ENCODE measurements at regions not wholly inside any gene's neighbourhood (a gene's known extent, or its start where the extent isn't known, plus 50 kb on each side); places are given as distances from the start of the nearest gene placed in this dataset.

DNA sequence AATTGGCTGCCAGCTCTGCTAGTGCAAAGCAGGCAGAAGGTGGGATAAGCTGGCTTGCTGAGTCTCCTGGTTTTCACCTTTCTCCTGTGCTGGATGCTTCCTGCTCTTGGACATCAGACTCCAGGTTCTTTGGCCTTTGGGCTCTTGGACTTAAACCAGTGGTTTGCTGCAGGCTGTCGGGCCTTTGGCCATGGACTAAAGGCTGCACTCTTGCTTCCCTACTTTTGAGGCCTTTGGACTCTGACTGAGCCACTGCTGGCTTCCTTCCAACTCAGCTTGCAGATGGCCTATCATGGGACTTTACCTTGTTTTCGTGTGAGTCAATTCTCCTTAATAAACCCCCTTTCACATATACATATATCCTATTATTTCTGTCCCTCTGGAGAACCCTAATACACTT is 1293.9 kb upstream of the CDH6 start:
- Histone ChIP-seq H3K4me3 (replicated peaks; ENCODE audit: insufficient read depth, low read length) (no peak overlapping the region), H3K27ac (replicated peaks) (no peak overlapping the region), H3K27me3 (ENCODE audit: insufficient read depth, poor library complexity, severe bottlenecking) (no peaks in the 10 kb centered on the region)
- DNase-seq (ENCODE audit: low read depth in 1 of 2, low spot score in 1 of 2): no peak
- TF ChIP-seq, protein P1, sequence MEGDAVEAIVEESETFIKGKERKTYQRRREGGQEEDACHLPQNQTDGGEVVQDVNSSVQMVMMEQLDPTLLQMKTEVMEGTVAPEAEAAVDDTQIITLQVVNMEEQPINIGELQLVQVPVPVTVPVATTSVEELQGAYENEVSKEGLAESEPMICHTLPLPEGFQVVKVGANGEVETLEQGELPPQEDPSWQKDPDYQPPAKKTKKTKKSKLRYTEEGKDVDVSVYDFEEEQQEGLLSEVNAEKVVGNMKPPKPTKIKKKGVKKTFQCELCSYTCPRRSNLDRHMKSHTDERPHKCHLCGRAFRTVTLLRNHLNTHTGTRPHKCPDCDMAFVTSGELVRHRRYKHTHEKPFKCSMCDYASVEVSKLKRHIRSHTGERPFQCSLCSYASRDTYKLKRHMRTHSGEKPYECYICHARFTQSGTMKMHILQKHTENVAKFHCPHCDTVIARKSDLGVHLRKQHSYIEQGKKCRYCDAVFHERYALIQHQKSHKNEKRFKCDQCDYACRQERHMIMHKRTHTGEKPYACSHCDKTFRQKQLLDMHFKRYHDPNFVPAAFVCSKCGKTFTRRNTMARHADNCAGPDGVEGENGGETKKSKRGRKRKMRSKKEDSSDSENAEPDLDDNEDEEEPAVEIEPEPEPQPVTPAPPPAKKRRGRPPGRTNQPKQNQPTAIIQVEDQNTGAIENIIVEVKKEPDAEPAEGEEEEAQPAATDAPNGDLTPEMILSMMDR (IDR thresholded peaks at IDR 0.05; ENCODE audit: insufficient read depth, low read length): no peak
- TF ChIP-seq SPI1 (IDR thresholded peaks at IDR 0.05; ENCODE audit: borderline replicate concordance, low read depth) (no peak), REST (IDR thresholded peaks at IDR 0.05; ENCODE audit: insufficient replicate concordance, low read depth) (no peak), POLR2AphosphoS5 (IDR thresholded peaks at IDR 0.05; ENCODE audit: low read depth) (no peak), GABPA (IDR thresholded peaks at IDR 0.05; ENCODE audit: low read depth) (no peak)

- TF ChIP-seq POLR2AphosphoS5 (IDR thresholded peaks at IDR 0.05; ENCODE audit: low read depth): no peak
- TF ChIP-seq, protein P1 (IDR thresholded peaks at IDR 0.05; ENCODE audit: insufficient read depth, low read length): no peak
- no peak for TF ChIP-seq GABPA (IDR thresholded peaks at IDR 0.05; ENCODE audit: low read depth)
- TF ChIP-seq REST (IDR thresholded peaks at IDR 0.05; ENCODE audit: insufficient replicate concordance, low read depth): no peak
- TF ChIP-seq SPI1 (IDR thresholded peaks at IDR 0.05; ENCODE audit: borderline replicate concordance, low read depth): no peak
- H3K27me3 ChIP-seq (ENCODE audit: insufficient read depth, poor library complexity, severe bottlenecking): no peaks in the 10 kb centered on the region
- DNase-seq (ENCODE audit: low read depth in 1 of 2, low spot score in 1 of 2): no peak
- no peak overlapping the region for H3K27ac ChIP-seq (replicated peaks)
- H3K4me3 ChIP-seq (replicated peaks; ENCODE audit: insufficient read depth, low read length): no peak overlapping the region
Observed at GRCh38 chr5:29897916-29898315, 1295.6 kb upstream of the CDH6 start.

GRCh38 chr5:29896646-29897045 is 1296.8 kb upstream of the CDH6 start:
- Histone ChIP-seq H3K27me3 (ENCODE audit: insufficient read depth, poor library complexity, severe bottlenecking) (no peaks in the 10 kb centered on the region), H3K27ac (replicated peaks) (no peak overlapping the region), H3K4me3 (replicated peaks; ENCODE audit: insufficient read depth, low read length) (no peak overlapping the region)
- DNase-seq (ENCODE audit: low read depth in 1 of 2, low spot score in 1 of 2): peak in 1 of 2 experiments; percentile 4
- TF ChIP-seq GABPA (IDR thresholded peaks at IDR 0.05; ENCODE audit: low read depth) (no peak), POLR2AphosphoS5 (IDR thresholded peaks at IDR 0.05; ENCODE audit: low read depth) (no peak), REST (IDR thresholded peaks at IDR 0.05; ENCODE audit: insufficient replicate concordance, low read depth) (no peak), SPI1 (IDR thresholded peaks at IDR 0.05; ENCODE audit: borderline replicate concordance, low read depth) (no peak)
- TF ChIP-seq, protein P1 (IDR thresholded peaks at IDR 0.05; ENCODE audit: insufficient read depth, low read length): no peak

Data from HL-60 (cell line).